ENCODE measurements at regions not wholly inside any gene's neighbourhood (a gene's known extent, or its start where the extent isn't known, plus 50 kb on each side); places are given as distances from the start of the nearest gene placed in this dataset.

- TF ChIP-seq EZH2phosphoT487 (IDR thresholded peaks at IDR 0.05; ENCODE audit: low read length) (no peak), CTCF (IDR thresholded peaks at IDR 0.05; ENCODE audit: low read length) (no peak), EZH2 (optimal IDR thresholded peaks at IDR 0.05; ENCODE audit: low read depth, low read length) (no peak)
Observed at GRCh38 chr2:204280262-204280668, 265.0 kb upstream of the PARD3B start.
